ENCODE measurements at regions not wholly inside any gene's neighbourhood (a gene's known extent, or its start where the extent isn't known, plus 50 kb on each side); places are given as distances from the start of the nearest gene placed in this dataset.

DNA sequence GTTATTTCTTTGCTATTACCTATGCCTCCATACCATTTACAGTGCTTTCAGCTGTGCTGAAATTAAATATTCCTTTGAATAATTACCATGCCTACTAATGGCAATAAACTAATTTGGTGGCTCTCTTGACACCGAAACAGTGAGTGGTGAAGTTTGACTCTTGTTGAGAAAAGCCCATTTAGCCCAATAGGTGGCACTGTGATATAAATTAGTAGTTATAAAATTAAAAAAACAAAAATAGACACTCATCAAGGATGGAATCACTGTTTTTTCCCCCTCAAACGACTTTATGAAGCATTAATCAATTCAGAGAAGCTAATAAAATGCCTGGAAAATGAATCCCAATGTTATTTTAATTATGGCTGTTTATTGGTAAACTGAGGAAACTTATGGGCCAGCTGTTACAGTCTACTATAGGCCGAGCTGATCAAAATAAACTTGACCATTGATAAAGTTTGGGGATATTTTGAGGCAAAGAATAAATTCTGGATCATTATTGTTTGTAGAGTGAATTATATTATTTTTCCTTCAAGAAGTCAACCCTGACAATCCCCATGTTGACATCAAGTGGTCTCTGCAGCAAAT lies 339.6 kb downstream of the TRIB2 start:
- Mint-ChIP-seq H3K27me3 (peaks cover 16% of the 10 kb centered on the region), H3K4me1 (ENCODE audit: low read depth) (no peaks in the 10 kb centered on the region), H3K9me3 (no peaks in the 10 kb centered on the region), H3K27ac (no peak overlapping the region), H3K36me3 (ENCODE audit: low read depth) (no peaks in the 10 kb centered on the region), H3K4me3 (no peak overlapping the region)
- ATAC-seq (no peak), DNase-seq (no peak)
- intact Hi-C loops (cut with micrococcal nuclease) = no loop called here
- TF ChIP-seq, protein P1, sequence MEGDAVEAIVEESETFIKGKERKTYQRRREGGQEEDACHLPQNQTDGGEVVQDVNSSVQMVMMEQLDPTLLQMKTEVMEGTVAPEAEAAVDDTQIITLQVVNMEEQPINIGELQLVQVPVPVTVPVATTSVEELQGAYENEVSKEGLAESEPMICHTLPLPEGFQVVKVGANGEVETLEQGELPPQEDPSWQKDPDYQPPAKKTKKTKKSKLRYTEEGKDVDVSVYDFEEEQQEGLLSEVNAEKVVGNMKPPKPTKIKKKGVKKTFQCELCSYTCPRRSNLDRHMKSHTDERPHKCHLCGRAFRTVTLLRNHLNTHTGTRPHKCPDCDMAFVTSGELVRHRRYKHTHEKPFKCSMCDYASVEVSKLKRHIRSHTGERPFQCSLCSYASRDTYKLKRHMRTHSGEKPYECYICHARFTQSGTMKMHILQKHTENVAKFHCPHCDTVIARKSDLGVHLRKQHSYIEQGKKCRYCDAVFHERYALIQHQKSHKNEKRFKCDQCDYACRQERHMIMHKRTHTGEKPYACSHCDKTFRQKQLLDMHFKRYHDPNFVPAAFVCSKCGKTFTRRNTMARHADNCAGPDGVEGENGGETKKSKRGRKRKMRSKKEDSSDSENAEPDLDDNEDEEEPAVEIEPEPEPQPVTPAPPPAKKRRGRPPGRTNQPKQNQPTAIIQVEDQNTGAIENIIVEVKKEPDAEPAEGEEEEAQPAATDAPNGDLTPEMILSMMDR (IDR thresholded peaks at IDR 0.05) = peak; percentile 45
- CTCF ChIA-PET = interaction anchor here (1.2 to 1.6 kb wide), 3 partner anchors 11 to 144 kb away, joined by 3 to 4 read pairs (median 3); no protein-coding TSS in a partner anchor
- POLR2A ChIA-PET = no interaction called here

DNA sequence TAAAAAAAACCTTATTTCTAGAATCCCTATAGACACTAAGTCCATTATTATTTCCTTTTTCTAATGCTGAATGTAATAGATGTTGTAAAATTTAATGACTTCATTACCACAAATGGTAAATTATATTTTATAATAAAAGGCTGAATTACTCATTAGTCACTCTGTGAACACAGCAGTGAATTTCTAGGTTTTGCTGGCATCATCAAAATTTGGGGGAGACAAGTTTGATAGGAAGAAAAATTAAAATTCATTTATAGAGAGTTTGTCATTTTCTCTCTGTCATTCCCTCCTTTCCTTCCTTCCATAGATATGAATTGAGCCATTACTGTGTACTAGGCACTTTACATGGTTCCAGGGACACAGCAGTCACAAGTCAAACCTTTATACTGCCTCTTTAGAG lies 340.9 kb downstream of the TRIB2 start:
- TF ChIP-seq, protein P1 (IDR thresholded peaks at IDR 0.05) = no peak
- POLR2A ChIA-PET = no interaction called here
- Mint-ChIP-seq H3K27me3 (peaks cover 14% of the 10 kb centered on the region), H3K4me1 (ENCODE audit: low read depth) (no peaks in the 10 kb centered on the region), H3K4me3 (no peak overlapping the region), H3K27ac (no peak overlapping the region), H3K36me3 (ENCODE audit: low read depth) (no peaks in the 10 kb centered on the region), H3K9me3 (no peaks in the 10 kb centered on the region)
- intact Hi-C loops (cut with micrococcal nuclease) = no loop called here
- DNase-seq (no peak), ATAC-seq (no peak)
- CTCF ChIA-PET = interaction anchor here (1.2 kb wide), 1 partner anchor 13 kb away, joined by 3 read pairs; no protein-coding TSS in a partner anchor

DNA sequence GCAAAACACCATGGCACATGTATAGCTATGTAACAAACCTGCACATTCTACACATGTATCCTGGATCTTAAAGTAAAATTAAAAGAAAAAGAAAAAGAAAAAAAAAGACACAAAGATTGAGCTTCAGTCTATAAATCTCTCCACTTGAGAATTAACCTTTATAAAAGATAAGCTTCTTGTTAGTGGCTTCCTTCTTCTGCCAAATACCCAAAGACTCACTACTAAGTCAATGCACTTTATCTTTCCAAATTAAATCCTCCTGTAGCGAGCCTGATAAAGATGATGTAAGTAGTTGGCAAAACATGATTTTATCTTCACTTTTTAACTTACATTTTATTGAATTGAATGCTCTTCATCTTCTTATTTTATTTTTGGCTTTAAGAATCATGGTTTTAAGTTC lies 349.9 kb downstream of the TRIB2 start:
- Mint-ChIP-seq H3K4me1 (ENCODE audit: low read depth) (no peaks in the 10 kb centered on the region), H3K27ac (no peak overlapping the region), H3K9me3 (no peaks in the 10 kb centered on the region), H3K27me3 (peaks cover 24% of the 10 kb centered on the region), H3K36me3 (ENCODE audit: low read depth) (no peaks in the 10 kb centered on the region), H3K4me3 (no peak overlapping the region)
- ATAC-seq (no peak), DNase-seq (no peak)
- intact Hi-C loops (cut with micrococcal nuclease) = no loop called here
- ChIA-PET CTCF (no interaction called here), POLR2A (no interaction called here)
- TF ChIP-seq, protein P1 (IDR thresholded peaks at IDR 0.05) = no peak

DNA sequence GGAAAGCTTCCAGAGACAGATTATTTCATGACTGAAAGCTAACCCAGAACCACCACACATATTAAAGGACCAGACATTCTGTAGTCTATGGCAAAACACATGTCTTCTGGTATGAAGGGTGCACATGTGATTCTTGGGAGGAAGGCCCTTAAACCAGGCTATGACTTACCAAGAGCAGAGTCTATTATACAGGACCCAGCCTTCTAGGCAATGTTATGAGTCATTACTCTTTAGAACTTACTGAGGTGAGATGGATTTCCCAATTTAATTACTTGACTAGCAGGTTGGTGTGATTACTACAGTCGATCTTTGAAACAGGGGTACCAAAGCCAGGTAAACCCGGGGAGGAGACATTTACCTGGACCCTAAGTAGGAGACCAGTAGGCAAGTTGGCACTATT lies 350.8 kb downstream of the TRIB2 start:
- no peaks in the 10 kb centered on the region for H3K9me3 Mint-ChIP-seq
- peaks cover 26% of the 10 kb centered on the region for H3K27me3 Mint-ChIP-seq
- ChIA-PET POLR2A (interaction anchor here (1.0 kb wide), 1 partner anchor 15 kb away, joined by 3 read pairs; no protein-coding TSS in a partner anchor), CTCF (no interaction called here)
- intact Hi-C loops (cut with micrococcal nuclease) = no loop called here
- H3K4me3 Mint-ChIP-seq = no peak overlapping the region
- no peak overlapping the region for H3K27ac Mint-ChIP-seq
- no peaks in the 10 kb centered on the region for H3K4me1 Mint-ChIP-seq (ENCODE audit: low read depth)
- TF ChIP-seq, protein P1 (IDR thresholded peaks at IDR 0.05) = no peak
- no peak for ATAC-seq
- no peak for DNase-seq
- no peaks in the 10 kb centered on the region for H3K36me3 Mint-ChIP-seq (ENCODE audit: low read depth)

DNA sequence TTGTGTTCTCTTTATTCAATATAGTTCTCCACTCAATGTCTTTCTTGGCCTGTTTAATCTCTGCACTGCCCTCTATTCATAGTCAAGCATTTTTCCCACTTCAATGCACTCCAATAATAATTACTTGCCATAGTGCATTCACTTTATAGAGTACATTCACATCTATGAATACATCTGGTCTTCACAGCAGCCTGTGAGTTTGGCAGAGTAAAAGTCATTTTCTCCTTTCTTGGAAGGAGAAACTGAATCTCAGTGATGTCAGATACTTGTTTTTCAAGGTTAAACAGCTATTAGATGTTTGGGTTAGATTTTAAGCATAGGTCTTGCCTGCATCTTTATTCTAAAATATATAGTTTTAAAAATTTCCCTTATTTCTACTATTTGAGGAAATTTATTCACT lies 373.2 kb downstream of the TRIB2 start:
- ATAC-seq (no peak), DNase-seq (no peak)
- Mint-ChIP-seq H3K27me3 (peaks cover 21% of the 10 kb centered on the region), H3K4me3 (no peak overlapping the region), H3K9me3 (no peaks in the 10 kb centered on the region), H3K36me3 (ENCODE audit: low read depth) (no peaks in the 10 kb centered on the region), H3K4me1 (ENCODE audit: low read depth) (no peaks in the 10 kb centered on the region), H3K27ac (no peak overlapping the region)
- CTCF ChIA-PET = no interaction called here
- intact Hi-C loops (cut with micrococcal nuclease) = no loop called here
- POLR2A ChIA-PET = no interaction called here
- TF ChIP-seq, protein P1 (IDR thresholded peaks at IDR 0.05) = no peak

Measured in activated CD8-positive, alpha-beta T cell treated with anti-CD3 and anti-CD28 coated beads for 36 hours (primary cell).